Heart left ventricle (tissue), 13 donors: ENCODE measurements at regions not wholly inside any gene's neighbourhood (a gene's known extent, or its start where the extent isn't known, plus 50 kb on each side); places are given as distances from the start of the nearest gene placed in this dataset.

ENCODE experiments used
- CTCF ChIP-seq, 12 donors: fragments of 200-600 bp; sonication (generic) in 4 of 12; IDR thresholded peaks; one replicate each; pipeline versions ENCODE4 v1.5.0 to v1.8.0; 2018 to 2022; ENCODE audit warnings: antibody characterized with exemption in 12 of 12, mild to moderate bottlenecking in 5 of 12
- POLR2A ChIP-seq, 2 donors: fragments of 450-650 bp; IDR thresholded peaks; one replicate each; pipeline ENCODE4 v1.6.1; 2017; ENCODE audit warnings: antibody characterized with exemption in 2 of 2, mild to moderate bottlenecking in 2 of 2, moderate library complexity in 2 of 2
- donor health status: ischemic (EF 13 %, LVEDD 7.1; RV severe dilation, severe dysfunction).
- donor health status: DM: no; HTN: yes; CAD: no.
- donor health status: DM: no; HTN: no; CAD: no.
- donor health status: ischemic (EF 25% LVEDD 6.9; RV normal size, moderate dysfunction).
- donor health status: ischemic (EF 25% LVEDD 5.7; RV mildly dilated, moderate dysfunction).
- donor health status: ischemic (EF 35%, LVEDD 5.7; RV mildly dilated, moderate dysfunction).
- donor health status: nonischemic (EF 11% LVEDD 7.7; RV severe dilation, severe dysfunction).
- donor health status: DM: yes; HTN: yes; CAD: no.
- donor health status: PGD.
- donor health status: ischemic (EF 29% LVEDD 5.4; RV normal size, mild dysfunction).
- donor health status: nonischemic (EF 23%, LVEDD 6.1; RV moderate dilation, normal function).

GRCh38 chr21:23861911-23862504, 1745.3 kb downstream of the MRPL39 start:
- TF ChIP-seq POLR2A (IDR thresholded peaks at IDR 0.05) (no peak), CTCF (IDR thresholded peaks at IDR 0.05) (no peak)
